GM23248 (cell line): ENCODE measurements at regions not wholly inside any gene's neighbourhood (a gene's known extent, or its start where the extent isn't known, plus 50 kb on each side); places are given as distances from the start of the nearest gene placed in this dataset.

ENCODE experiments used
- DNase-seq: peaks from one replicate; pipeline ENCODE4 v3.0.0-alpha.2; 2015
- H2AFZ ChIP-seq: fragments of 200-600 bp; sonication (generic); 2 replicates; pipeline ENCODE4 v1.6.1; 2016; ENCODE audit warnings: antibody characterized with exemption
- H3F3A ChIP-seq: fragments of 200-600 bp; sonication (generic); 2 replicates; pipeline ENCODE4 v1.6.1; 2016; ENCODE audit warnings: mild to moderate bottlenecking, antibody characterized with exemption, mixed run types; ENCODE audit not compliant: insufficient read depth
- H3K27ac ChIP-seq: fragments of 200-600 bp; sonication (generic); 2 replicates; pipeline ENCODE4 v1.5.1; 2016; ENCODE audit warnings: mild to moderate bottlenecking
- H3K27me3 ChIP-seq: fragments of 200-600 bp; sonication (generic); replicated peaks from 2 replicates; pipeline ENCODE4 v1.6.1; 2016; ENCODE audit warnings: mild to moderate bottlenecking; ENCODE audit not compliant: insufficient read depth
- H3K36me3 ChIP-seq: fragments of 200-600 bp; sonication (generic); 2 replicates; pipeline ENCODE4 v1.6.1; 2016; ENCODE audit warnings: low read depth, mild to moderate bottlenecking
- H3K4me1 ChIP-seq: fragments of 200-600 bp; sonication (generic); 2 replicates; pipeline ENCODE4 v1.6.1; 2016; ENCODE audit warnings: mild to moderate bottlenecking; ENCODE audit not compliant: insufficient read depth
- H3K4me2 ChIP-seq: fragments of 200-600 bp; sonication (generic); one replicate; pipeline ENCODE4 v1.6.1; 2016; ENCODE audit warnings: mild to moderate bottlenecking; ENCODE audit not compliant: unreplicated experiment
- H3K4me3 ChIP-seq: fragments of 200-600 bp; sonication (generic); 2 replicates; pipeline ENCODE4 v1.5.1; 2016; ENCODE audit warnings: mild to moderate bottlenecking
- H3K79me2 ChIP-seq: fragments of 200-600 bp; sonication (generic); 2 replicates; pipeline ENCODE4 v1.6.1; 2016; ENCODE audit warnings: mild to moderate bottlenecking; ENCODE audit not compliant: insufficient read depth
- H3K9ac ChIP-seq: fragments of 200-600 bp; sonication (generic); 2 replicates; pipeline ENCODE4 v1.6.1; 2016; ENCODE audit warnings: mild to moderate bottlenecking
- H3K9me2 ChIP-seq: fragments of 200-600 bp; sonication (generic); 2 replicates; pipeline ENCODE4 v1.6.1; 2016; ENCODE audit warnings: mixed run types, mild to moderate bottlenecking, moderate library complexity; ENCODE audit not compliant: insufficient read depth
- H3K9me3 ChIP-seq: fragments of 200-600 bp; sonication (generic); one replicate; pipeline ENCODE4 v1.6.1; 2017; ENCODE audit warnings: low read depth
- H4K20me1 ChIP-seq: fragments of 200-600 bp; sonication (generic); 2 replicates; pipeline ENCODE4 v1.6.0; 2016; ENCODE audit not compliant: insufficient read depth
- EZH2 ChIP-seq: fragments of 200-600 bp; sonication (generic); IDR thresholded peaks from 2 replicates; pipeline ENCODE4 v1.6.1; 2018; ENCODE audit warnings: antibody characterized with exemption, mild to moderate bottlenecking; ENCODE audit not compliant: insufficient read depth, poor library complexity, severe bottlenecking
- EZH2phosphoT487 ChIP-seq: fragments of 200-600 bp; sonication (generic); IDR thresholded peaks from 2 replicates; pipeline ENCODE4 v1.6.1; 2018; ENCODE audit warnings: antibody characterized with exemption, moderate library complexity, mild to moderate bottlenecking, low read depth; ENCODE audit not compliant: insufficient read depth
- WGBS, 2 experiments: methylation state at CpG; one replicate each; pipeline ENCODE4 v1.1.6; 2015 to 2017; ENCODE audit warnings: low lambda C conversion rate in 2 of 2, low coverage in 1 of 2; ENCODE audit errors: missing lambda C conversion rate in 2 of 2; 5-methylcytosine and 5-hydroxymethylcytosine counted together
- in situ Hi-C: fragments of 300-500 bp; cut with MboI; formaldehyde crosslinking; loops from 2 replicates; pipeline ENCODE4 v1.15.0; 2020

DNA sequence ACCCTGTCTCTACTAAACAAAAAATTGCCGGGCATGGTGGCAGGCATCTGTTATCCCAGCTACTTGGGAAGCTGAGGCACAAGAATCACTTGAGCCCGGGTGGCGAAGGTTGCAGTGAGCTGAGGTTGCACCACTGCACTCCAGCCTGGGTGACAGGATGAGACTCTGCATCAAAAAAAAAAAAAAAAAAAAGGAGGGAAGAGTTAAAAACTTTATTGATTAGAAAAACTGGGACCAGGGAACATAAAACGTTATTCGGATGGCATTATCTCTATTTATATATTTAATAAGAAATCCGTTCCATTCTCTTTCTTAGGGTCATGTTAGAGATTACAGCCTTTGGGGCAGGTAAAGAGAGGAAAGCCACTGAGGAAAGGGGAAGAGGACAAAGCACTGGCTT, 197.5 kb downstream of the BCR start:
- H3K27me3 ChIP-seq: no peaks in the 10 kb centered on the region
- in situ Hi-C loops: no loop called here
- no peaks in the 10 kb centered on the region for H3K9me3 ChIP-seq
- no peaks in the 10 kb centered on the region for H4K20me1 ChIP-seq
- H3K4me3 ChIP-seq: no peak overlapping the region
- H3K4me2 ChIP-seq: no peak overlapping the region
- H3K9ac ChIP-seq: no peak overlapping the region
- H3K4me1 ChIP-seq: no peaks in the 10 kb centered on the region
- TF ChIP-seq EZH2: no peak
- TF ChIP-seq EZH2phosphoT487: no peak
- H2AFZ ChIP-seq: no peak overlapping the region
- no peaks in the 10 kb centered on the region for H3F3A ChIP-seq
- no peaks in the 10 kb centered on the region for H3K9me2 ChIP-seq
- DNase-seq: no peak
- H3K36me3 ChIP-seq: no peaks in the 10 kb centered on the region
- 52 to 56% methylated on average over 6 of the region's 6 CpGs for WGBS, 2 experiments
- H3K79me2 ChIP-seq: no peaks in the 10 kb centered on the region
- H3K27ac ChIP-seq: no peak overlapping the region

DNA sequence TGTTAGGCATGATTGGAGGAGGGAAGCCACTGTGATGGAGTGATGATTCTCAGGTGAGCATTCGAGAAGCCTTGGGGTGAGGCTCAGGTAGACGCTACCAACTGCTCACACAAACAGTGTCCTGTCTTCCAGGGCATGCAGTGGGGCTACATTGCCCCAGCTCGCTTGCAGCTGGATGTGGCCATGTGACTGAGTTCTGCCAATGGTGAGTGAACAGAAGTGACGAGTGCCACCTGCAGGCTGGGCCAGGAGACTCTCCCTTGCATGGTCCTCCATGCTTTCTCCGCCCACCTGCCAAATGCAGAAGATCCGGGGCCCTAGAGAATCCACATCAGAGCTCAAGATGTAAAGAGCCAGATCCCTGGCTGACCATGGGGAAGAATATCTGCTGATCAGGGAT, 195.9 kb downstream of the BCR start:
- Histone ChIP-seq H3K9me3 (no peaks in the 10 kb centered on the region), H3K79me2 (no peaks in the 10 kb centered on the region), H3F3A (no peaks in the 10 kb centered on the region), H3K9ac (no peak overlapping the region), H3K27me3 (0 out of 2 replicates have a peak, but pooled peaks cover 2% of the 10 kb centered on the region), H3K9me2 (no peaks in the 10 kb centered on the region), H3K36me3 (no peaks in the 10 kb centered on the region), H3K4me2 (no peak overlapping the region), H3K4me3 (no peak overlapping the region), H3K27ac (no peak overlapping the region), H3K4me1 (no peaks in the 10 kb centered on the region), H2AFZ (no peak overlapping the region), H4K20me1 (no peaks in the 10 kb centered on the region)
- WGBS, 2 experiments: 42 to 46% methylated on average over 6 of the region's 6 CpGs
- TF ChIP-seq EZH2phosphoT487 (no peak), EZH2 (no peak)
- in situ Hi-C loops: no loop called here
- DNase-seq: peak; percentile 29

DNA sequence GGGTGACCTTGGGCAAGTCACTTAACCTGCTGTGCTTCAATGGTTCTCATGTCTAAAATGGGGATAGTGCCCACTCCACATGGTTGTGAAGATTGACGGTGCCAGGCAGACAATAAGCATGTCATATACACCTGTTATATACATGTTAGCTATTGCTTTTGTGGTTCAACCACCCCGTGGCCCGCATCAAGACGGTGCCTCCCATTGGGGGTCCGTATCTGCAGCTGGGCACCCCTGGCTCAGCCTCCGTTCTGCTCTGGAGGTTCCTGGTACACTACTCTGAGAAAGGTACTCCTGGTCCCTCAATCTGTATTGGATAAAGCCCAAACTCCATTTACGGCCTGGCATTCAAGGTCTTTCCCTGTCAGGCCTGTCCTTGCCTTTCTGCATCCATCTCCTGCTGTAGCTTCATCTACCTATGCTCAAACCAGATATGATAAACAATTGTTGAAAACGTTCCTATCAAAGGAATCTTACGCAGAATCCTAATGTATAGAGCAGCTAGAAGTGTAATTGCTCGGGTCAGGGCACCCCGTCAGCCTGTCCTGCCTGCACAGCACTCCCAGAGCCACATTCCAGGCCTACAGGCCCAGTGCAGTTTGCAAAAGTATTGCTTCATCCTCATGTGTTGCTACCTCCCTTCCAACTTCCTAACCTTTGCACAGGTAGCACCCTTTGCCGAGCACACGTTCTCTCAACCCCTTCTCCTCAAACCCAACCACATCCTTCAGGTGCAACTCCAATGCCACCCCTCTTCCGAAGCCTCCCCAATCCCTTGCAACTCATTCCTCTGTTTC, 194.9 kb downstream of the BCR start:
- no peaks in the 10 kb centered on the region for H4K20me1 ChIP-seq
- no peak overlapping the region for H3K4me3 ChIP-seq
- H3F3A ChIP-seq: no peaks in the 10 kb centered on the region
- H3K27me3 ChIP-seq: peaks cover 10% of the 10 kb centered on the region; the same call in 1 of the 2 replicates
- TF ChIP-seq EZH2: no peak
- TF ChIP-seq EZH2phosphoT487: no peak
- no peak for DNase-seq
- no peaks in the 10 kb centered on the region for H3K36me3 ChIP-seq
- H3K9me2 ChIP-seq: no peaks in the 10 kb centered on the region
- no peaks in the 10 kb centered on the region for H3K4me1 ChIP-seq
- H3K9me3 ChIP-seq: no peaks in the 10 kb centered on the region
- H3K4me2 ChIP-seq: no peak overlapping the region
- 44 to 48% methylated on average over 14 of the region's 14 CpGs for WGBS, 2 experiments
- H3K27ac ChIP-seq: no peak overlapping the region
- in situ Hi-C loops: no loop called here
- H3K79me2 ChIP-seq: no peaks in the 10 kb centered on the region
- no peak overlapping the region for H3K9ac ChIP-seq
- H2AFZ ChIP-seq: no peak overlapping the region

DNA sequence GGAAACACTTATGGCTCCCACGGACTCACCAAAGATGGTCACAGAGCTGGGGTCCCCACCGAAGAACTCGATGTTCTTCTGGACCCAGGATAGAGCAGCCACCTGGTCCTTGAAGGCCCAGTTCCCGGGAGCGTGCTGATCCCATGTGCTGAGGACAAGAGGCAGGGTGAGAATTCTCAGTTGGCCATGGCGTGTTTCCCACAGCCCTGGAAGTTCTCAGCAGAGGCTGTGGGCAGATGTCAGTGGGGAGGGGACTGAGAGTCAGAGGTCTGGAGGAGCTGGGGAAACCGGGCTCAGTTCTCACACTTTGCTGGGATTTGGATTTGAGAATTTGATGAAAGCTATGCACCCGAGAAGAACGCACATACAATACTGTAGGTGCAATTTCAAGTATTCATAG, 193.3 kb downstream of the BCR start:
- no peaks in the 10 kb centered on the region for H3K9me3 ChIP-seq
- H3K4me1 ChIP-seq: no peaks in the 10 kb centered on the region
- no peaks in the 10 kb centered on the region for H3K36me3 ChIP-seq
- TF ChIP-seq EZH2phosphoT487: no peak
- no peak for TF ChIP-seq EZH2
- no peaks in the 10 kb centered on the region for H4K20me1 ChIP-seq
- 45 to 52% methylated on average over 9 of the region's 9 CpGs for WGBS, 2 experiments
- H2AFZ ChIP-seq: no peak overlapping the region
- in situ Hi-C loops: no loop called here
- H3K4me3 ChIP-seq: no peak overlapping the region
- H3K9me2 ChIP-seq: no peaks in the 10 kb centered on the region
- H3K9ac ChIP-seq: no peak overlapping the region
- no peak overlapping the region for H3K27ac ChIP-seq
- peaks cover 22% of the 10 kb centered on the region for H3K27me3 ChIP-seq
- H3K79me2 ChIP-seq: no peaks in the 10 kb centered on the region
- no peaks in the 10 kb centered on the region for H3F3A ChIP-seq
- no peak for DNase-seq
- H3K4me2 ChIP-seq: no peak overlapping the region
